CD4-positive, alpha-beta T cell (primary cell): ENCODE measurements at regions not wholly inside any gene's neighbourhood (a gene's known extent, or its start where the extent isn't known, plus 50 kb on each side); places are given as distances from the start of the nearest gene placed in this dataset.

Source experiments
- ATAC-seq: fragments of 200-7000 bp; cut with Tn5 transposase; one replicate; pipeline ENCODE4 v1.10.0; 2022; ENCODE audit warnings: mild to moderate bottlenecking; ENCODE audit not compliant: poor library complexity
- CTCF ChIA-PET: fragments of 350-600 bp; sonication (Branson Sonifier 250); formaldehyde crosslinking; loops from one replicate; lab custom pipeline; 2021; ENCODE audit warnings: antibody characterized with exemption, inconsistent platforms; lab: Charles Lee
- POLR2A ChIA-PET: fragments of 350-600 bp; sonication (Branson Sonifier 250); formaldehyde crosslinking; loops from one replicate; lab custom pipeline; 2021; ENCODE audit warnings: antibody characterized with exemption, inconsistent platforms; lab: Charles Lee
- DNase-seq, 14 experiments: peaks; one replicate each; pipeline ENCODE4 v3.0.0-alpha.2; 2013 to 2020; ENCODE audit warnings: mixed read lengths in 2 of 14
- H3K27ac ChIP-seq, 2 donors: one replicate each; pipeline versions ENCODE4 v1.5.1 to v1.7.0; 2013; ENCODE audit warnings: low read length in 2 of 2, low read depth in 1 of 2, mild to moderate bottlenecking in 1 of 2
- H3K27me3 ChIP-seq, 2 experiments: 1 replicate in 1 of 2; 2 replicates in 1 of 2; pipeline versions ENCODE4 v1.6.1 to v1.7.0; 2013; ENCODE audit warnings: low read length in 2 of 2, control low read depth in 1 of 2, mild to moderate bottlenecking in 1 of 2, moderate library complexity in 1 of 2; ENCODE audit not compliant: insufficient read depth in 2 of 2, control insufficient read depth in 1 of 2
- H3K36me3 ChIP-seq: one replicate; pipeline ENCODE4 v1.6.1; 2013; ENCODE audit warnings: low read length, control low read depth; ENCODE audit not compliant: insufficient read depth
- H3K4me1 ChIP-seq: one replicate; pipeline ENCODE4 v1.6.1; 2013; ENCODE audit warnings: low read length, control low read depth; ENCODE audit not compliant: insufficient read depth
- H3K4me3 ChIP-seq: one replicate; pipeline ENCODE4 v1.5.1; 2013; ENCODE audit warnings: mild to moderate bottlenecking, low read length, moderate library complexity
- H3K9me3 ChIP-seq, 2 experiments: 1 replicate in 1 of 2; 2 replicates in 1 of 2; pipeline versions ENCODE4 v1.6.1 to v1.7.0; 2013; ENCODE audit warnings: low read length in 2 of 2, mild to moderate bottlenecking in 2 of 2, control low read depth in 1 of 2, moderate library complexity in 1 of 2; ENCODE audit not compliant: control insufficient read depth in 1 of 2, insufficient read depth in 1 of 2
- H3K27ac Mint-ChIP-seq: one replicate; pipeline ENCODE4 v1.8.0; 2020; ENCODE audit warnings: mixed read lengths
- H3K27me3 Mint-ChIP-seq: one replicate; pipeline ENCODE4 v1.8.0; 2021; ENCODE audit warnings: mixed read lengths
- H3K36me3 Mint-ChIP-seq: one replicate; pipeline ENCODE4 v1.8.0; 2021; ENCODE audit warnings: low read depth, mixed read lengths
- H3K4me1 Mint-ChIP-seq: one replicate; pipeline ENCODE4 v1.8.0; 2021; ENCODE audit warnings: low read depth, mixed read lengths
- H3K4me3 Mint-ChIP-seq: one replicate; pipeline ENCODE4 v1.8.0; 2020; ENCODE audit warnings: mild to moderate bottlenecking, mixed read lengths
- H3K9me3 Mint-ChIP-seq: one replicate; pipeline ENCODE4 v1.8.0; 2020; ENCODE audit warnings: mixed read lengths
- CTCF ChIP-seq: fragments of 200-600 bp; IDR thresholded peaks from one replicate; pipeline ENCODE4 v1.8.0; 2022; ENCODE audit warnings: antibody characterized with exemption, mild to moderate bottlenecking
- intact Hi-C, 2 experiments: fragments of 100-400 bp; cut with DNase I in 1 of 2; cut with micrococcal nuclease in 1 of 2; formaldehyde crosslinking; loops; one replicate each; pipeline versions ENCODE4 v1.15.1 to v1.9.0; 2023 to 2025; cut with DNase I, micrococcal nuclease

GRCh38 chr9:91060520-91061343 lies 259.1 kb downstream of the SYK start:
- no peaks in the 10 kb centered on the region for H3K4me1 Mint-ChIP-seq
- H3K4me3 ChIP-seq = no peak overlapping the region
- no peaks in the 10 kb centered on the region for H3K4me1 ChIP-seq
- peaks cover 5% of the 10 kb centered on the region for H3K27me3 Mint-ChIP-seq
- H3K4me3 Mint-ChIP-seq = no peak overlapping the region
- no peak overlapping the region for H3K27ac Mint-ChIP-seq
- ATAC-seq (no peak), DNase-seq (peak in 2 of 14 experiments; percentile 37 to 50)
- ChIA-PET POLR2A (no interaction called here), CTCF (no interaction called here)
- intact Hi-C loops = no loop called here
- no peak for TF ChIP-seq CTCF
- no peaks in the 10 kb centered on the region for H3K36me3 ChIP-seq
- H3K36me3 Mint-ChIP-seq = no peaks in the 10 kb centered on the region
- H3K27ac ChIP-seq = no peak overlapping the region
- H3K9me3 Mint-ChIP-seq = no peaks in the 10 kb centered on the region
- no peaks in the 10 kb centered on the region for H3K27me3 ChIP-seq
- H3K9me3 ChIP-seq = no peaks in the 10 kb centered on the region

DNA sequence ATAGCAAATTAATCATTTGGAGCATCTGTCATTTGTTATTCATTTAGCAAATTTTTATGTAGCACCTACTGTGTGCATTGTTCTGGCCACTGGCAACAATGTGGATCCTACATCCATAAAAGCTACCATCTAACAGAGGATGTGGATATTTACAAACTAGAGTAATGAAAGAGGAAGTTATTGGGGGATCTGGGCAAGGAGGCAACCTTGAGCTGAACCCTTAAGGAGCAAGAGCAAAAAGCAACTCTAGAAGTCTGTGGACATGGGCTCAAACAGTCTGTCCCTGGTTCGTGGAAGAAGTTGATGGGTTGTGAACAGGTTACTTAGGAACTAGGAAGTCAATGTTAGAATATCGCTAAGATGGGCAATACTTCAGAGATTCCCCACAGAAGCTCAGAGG lies 259.9 kb downstream of the SYK start:
- TF ChIP-seq CTCF = no peak
- H3K4me3 Mint-ChIP-seq = no peak overlapping the region
- H3K4me3 ChIP-seq = no peak overlapping the region
- H3K27me3 Mint-ChIP-seq = peaks cover 5% of the 10 kb centered on the region
- CTCF ChIA-PET = no interaction called here
- POLR2A ChIA-PET = no interaction called here
- no peaks in the 10 kb centered on the region for H3K9me3 Mint-ChIP-seq
- DNase-seq = no peak
- no peaks in the 10 kb centered on the region for H3K4me1 Mint-ChIP-seq
- ATAC-seq = no peak
- intact Hi-C loops = no loop called here
- H3K4me1 ChIP-seq = no peaks in the 10 kb centered on the region
- H3K9me3 ChIP-seq = no peaks in the 10 kb centered on the region
- H3K36me3 ChIP-seq = no peaks in the 10 kb centered on the region
- H3K27ac ChIP-seq = no peak overlapping the region
- no peaks in the 10 kb centered on the region for H3K27me3 ChIP-seq
- H3K27ac Mint-ChIP-seq = no peak overlapping the region
- H3K36me3 Mint-ChIP-seq = no peaks in the 10 kb centered on the region

DNA sequence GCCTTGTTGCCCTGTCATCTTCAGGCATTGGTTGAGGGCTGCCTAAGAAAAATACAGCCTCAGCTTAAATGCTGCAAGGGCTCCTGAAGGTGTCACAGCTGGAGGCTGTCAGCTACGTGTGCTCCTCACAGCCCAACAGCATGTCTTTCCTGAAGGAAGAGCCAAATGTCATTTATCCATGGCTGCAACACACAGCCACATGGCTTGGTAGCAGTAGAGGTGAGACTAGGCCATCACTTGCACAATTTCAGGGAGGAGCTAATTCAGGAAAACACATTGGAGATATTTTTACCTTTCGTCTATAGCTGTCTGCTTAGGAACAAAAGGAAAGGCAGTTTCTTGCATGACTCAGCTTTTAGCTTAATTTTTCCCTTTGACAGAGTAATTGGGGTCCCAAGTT lies 260.7 kb downstream of the SYK start:
- H3K36me3 Mint-ChIP-seq = no peaks in the 10 kb centered on the region
- POLR2A ChIA-PET = no interaction called here

More for the DNA sequence above, 260.7 kb downstream of the SYK start:
- Histone ChIP-seq H3K27me3 (no peaks in the 10 kb centered on the region), H3K4me1 (no peaks in the 10 kb centered on the region), H3K27ac (no peak overlapping the region), H3K9me3 (no peaks in the 10 kb centered on the region), H3K4me3 (no peak overlapping the region), H3K36me3 (no peaks in the 10 kb centered on the region)
- H3K4me3 Mint-ChIP-seq = no peak overlapping the region
- no peaks in the 10 kb centered on the region for H3K4me1 Mint-ChIP-seq
- H3K27me3 Mint-ChIP-seq = peaks cover 5% of the 10 kb centered on the region
- ATAC-seq = no peak
- CTCF ChIA-PET = interaction anchor here (1.0 kb wide), 1 partner anchor 19 kb away, joined by 3 read pairs; no protein-coding TSS in a partner anchor
- intact Hi-C loops = no loop called here
- no peak for DNase-seq
- TF ChIP-seq CTCF = no peak
- no peak overlapping the region for H3K27ac Mint-ChIP-seq
- no peaks in the 10 kb centered on the region for H3K9me3 Mint-ChIP-seq
